Keratinocyte (primary cell): ENCODE measurements at regions not wholly inside any gene's neighbourhood (a gene's known extent, or its start where the extent isn't known, plus 50 kb on each side); places are given as distances from the start of the nearest gene placed in this dataset.
A peak's percentile ranks its signal among the peaks of the same experiment; 100 is the strongest.

Source experiments
- DNase-seq: peaks from one replicate; pipeline ENCODE4 v3.0.0-alpha.2; 2011; ENCODE audit warnings: low read depth, missing footprints, low spot score
- FAIRE-seq: peaks from 2 replicates; lab custom pipeline; 2011; peaks lifted over from hg19 to GRCh38; lab: Jason Lieb, UNC
- H2AFZ ChIP-seq: 2 replicates; pipeline ENCODE4 v1.6.0; 2012; ENCODE audit warnings: low read length, control low read depth, inconsistent platforms; ENCODE audit not compliant: control insufficient read depth
- H3K27ac ChIP-seq: 2 replicates; pipeline ENCODE4 v1.5.1; 2011; ENCODE audit warnings: low read length; ENCODE audit not compliant: control insufficient read depth, insufficient read depth
- H3K27me3 ChIP-seq: 3 replicates; pipeline ENCODE4 v1.6.0; 2011; ENCODE audit warnings: low read length; ENCODE audit not compliant: control insufficient read depth, insufficient read depth; ENCODE audit errors: extremely low read depth
- H3K36me3 ChIP-seq, 2 experiments: 2 replicates in 1 of 2; 3 replicates in 1 of 2; pipeline ENCODE4 v1.5.1; 2011; ENCODE audit warnings: low read length in 2 of 2, mild to moderate bottlenecking in 1 of 2; ENCODE audit not compliant: control insufficient read depth in 2 of 2, insufficient read depth in 2 of 2; ENCODE audit errors: extremely low read depth in 1 of 2
- H3K4me1 ChIP-seq: 3 replicates; pipeline ENCODE4 v1.5.1; 2011; ENCODE audit warnings: low read length; ENCODE audit not compliant: control insufficient read depth, insufficient read depth; ENCODE audit errors: extremely low read depth
- H3K4me2 ChIP-seq: 3 replicates; pipeline ENCODE4 v1.6.0; 2011; ENCODE audit warnings: low read depth, low read length; ENCODE audit not compliant: control insufficient read depth, insufficient read depth; ENCODE audit errors: extremely low read depth
- H3K4me3 ChIP-seq, 3 experiments: fragments of 200-600 bp in 1 of 3; sonication (generic) in 1 of 3; 2 replicates in 2 of 3; 3 replicates in 1 of 3; pipeline ENCODE4 v1.5.1; 2011 to 2016; ENCODE audit warnings: low read length in 3 of 3, mild to moderate bottlenecking in 3 of 3, control low read depth in 2 of 3, inconsistent platforms in 1 of 3, low read depth in 1 of 3, mixed read lengths in 1 of 3, mixed run types in 1 of 3, moderate library complexity in 1 of 3; ENCODE audit not compliant: control insufficient read depth in 2 of 3, insufficient read depth in 2 of 3; ENCODE audit errors: extremely low read depth in 1 of 3
- H3K79me2 ChIP-seq: 2 replicates; pipeline ENCODE4 v1.6.0; 2012; ENCODE audit warnings: low read length; ENCODE audit not compliant: control insufficient read depth, insufficient read depth
- H3K9ac ChIP-seq: 3 replicates; pipeline ENCODE4 v1.6.0; 2011; ENCODE audit warnings: low read length; ENCODE audit not compliant: control insufficient read depth, insufficient read depth; ENCODE audit errors: extremely low read depth
- H3K9me1 ChIP-seq: 3 replicates; pipeline ENCODE4 v1.6.0; 2011; ENCODE audit warnings: low read length; ENCODE audit not compliant: control insufficient read depth, insufficient read depth; ENCODE audit errors: extremely low read depth
- H3K9me3 ChIP-seq: 2 replicates; pipeline ENCODE4 v1.5.1; 2012; ENCODE audit warnings: low read depth, low read length; ENCODE audit not compliant: control insufficient read depth
- H4K20me1 ChIP-seq: 3 replicates; pipeline ENCODE4 v1.6.0; 2011; ENCODE audit warnings: low read length; ENCODE audit not compliant: control insufficient read depth, insufficient read depth; ENCODE audit errors: extremely low read depth
- EZH2 ChIP-seq: IDR thresholded peaks from one replicate; pipeline ENCODE4 v1.6.1; 2012; ENCODE audit warnings: inconsistent platforms, mild to moderate bottlenecking, low read length, moderate library complexity
- dilution Hi-C: fragments of 300-500 bp; cut with MboI; formaldehyde crosslinking; loops from one replicate; pipeline ENCODE4 v1.7.0; 2020; ENCODE audit warnings: low sequenced_read_pairs; ENCODE audit not compliant: extremely low pct_ligation_motif_present
- TF ChIP-seq, protein P1 (sequence below), 3 experiments: IDR thresholded peaks in 1 of 3; conservative IDR thresholded peaks in 1 of 3; optimal IDR thresholded peaks in 1 of 3; 2 replicates in 2 of 3; 3 replicates in 1 of 3; pipeline versions ENCODE3 to v1.5.1; 2011; ENCODE audit warnings: low read length in 3 of 3, mild to moderate bottlenecking in 3 of 3, moderate library complexity in 2 of 3, control low read depth in 1 of 3, inconsistent platforms in 1 of 3; ENCODE audit not compliant: insufficient read depth in 2 of 3; ENCODE audit errors: extremely low read depth in 1 of 3

DNA sequence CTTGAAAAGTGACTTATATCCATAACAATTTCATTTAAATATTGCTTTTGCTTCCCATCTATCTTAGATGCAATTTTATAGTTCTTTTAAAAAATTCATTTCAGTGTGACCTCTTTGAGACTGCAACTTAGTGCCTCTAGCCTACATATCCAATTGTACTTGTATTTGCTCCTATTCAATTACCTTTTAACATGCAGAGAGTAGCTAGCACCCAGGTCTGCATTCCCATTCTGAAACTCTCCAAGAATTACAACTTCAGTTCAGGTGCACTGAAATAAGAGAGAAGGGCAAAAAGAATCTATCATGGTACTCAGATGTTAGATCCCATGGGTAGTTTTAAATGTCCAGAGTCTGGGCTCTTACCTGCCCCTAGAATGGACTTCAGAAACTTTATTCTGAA is 765.4 kb upstream of the SLC35B3 start:
- Histone ChIP-seq H3K9me1 (no peaks in the 10 kb centered on the region), H3K4me3 (no peak overlapping the region), H4K20me1 (no peaks in the 10 kb centered on the region), H3K9me3 (no peaks in the 10 kb centered on the region), H3K79me2 (no peaks in the 10 kb centered on the region), H3K27ac (no peak overlapping the region), H2AFZ (no peak overlapping the region), H3K4me2 (no peak overlapping the region), H3K4me1 (peaks cover 7% of the 10 kb centered on the region), H3K36me3 (no peaks in the 10 kb centered on the region), H3K9ac (no peak overlapping the region), H3K27me3 (no peaks in the 10 kb centered on the region)
- dilution Hi-C loops, result no loop called here
- FAIRE-seq (no peak), DNase-seq (no peak)
- TF ChIP-seq EZH2, result no peak
- TF ChIP-seq, protein P1, sequence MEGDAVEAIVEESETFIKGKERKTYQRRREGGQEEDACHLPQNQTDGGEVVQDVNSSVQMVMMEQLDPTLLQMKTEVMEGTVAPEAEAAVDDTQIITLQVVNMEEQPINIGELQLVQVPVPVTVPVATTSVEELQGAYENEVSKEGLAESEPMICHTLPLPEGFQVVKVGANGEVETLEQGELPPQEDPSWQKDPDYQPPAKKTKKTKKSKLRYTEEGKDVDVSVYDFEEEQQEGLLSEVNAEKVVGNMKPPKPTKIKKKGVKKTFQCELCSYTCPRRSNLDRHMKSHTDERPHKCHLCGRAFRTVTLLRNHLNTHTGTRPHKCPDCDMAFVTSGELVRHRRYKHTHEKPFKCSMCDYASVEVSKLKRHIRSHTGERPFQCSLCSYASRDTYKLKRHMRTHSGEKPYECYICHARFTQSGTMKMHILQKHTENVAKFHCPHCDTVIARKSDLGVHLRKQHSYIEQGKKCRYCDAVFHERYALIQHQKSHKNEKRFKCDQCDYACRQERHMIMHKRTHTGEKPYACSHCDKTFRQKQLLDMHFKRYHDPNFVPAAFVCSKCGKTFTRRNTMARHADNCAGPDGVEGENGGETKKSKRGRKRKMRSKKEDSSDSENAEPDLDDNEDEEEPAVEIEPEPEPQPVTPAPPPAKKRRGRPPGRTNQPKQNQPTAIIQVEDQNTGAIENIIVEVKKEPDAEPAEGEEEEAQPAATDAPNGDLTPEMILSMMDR (optimal IDR thresholded peaks at IDR 0.05 in 1 of 3, IDR thresholded peaks at IDR 0.05 in 1 of 3, conservative IDR thresholded peaks at IDR 0.05 in 1 of 3; ENCODE audit: extremely low read depth in 1 of 3, insufficient read depth in 2 of 3, low read length in 3 of 3), result no peak

DNA sequence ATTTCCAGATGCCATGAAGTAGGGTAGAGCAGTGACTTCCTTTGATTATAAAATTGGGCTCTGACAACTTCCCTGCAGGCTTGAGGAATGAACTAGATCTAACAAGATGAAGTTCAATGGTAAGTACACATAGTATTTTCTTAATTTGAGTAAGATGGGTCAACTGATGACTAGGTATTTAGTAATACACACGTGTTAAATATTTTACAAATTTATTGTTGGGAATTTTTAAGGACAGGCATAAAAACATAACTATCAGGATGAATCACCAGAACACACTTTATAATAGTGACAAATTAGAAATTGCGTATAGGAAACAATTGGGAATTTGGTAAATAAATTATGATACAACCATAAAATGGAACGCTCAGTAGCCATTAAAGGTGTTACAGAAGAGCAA is 762.4 kb upstream of the SLC35B3 start:
- Histone ChIP-seq H3K4me1 (peaks cover 7% of the 10 kb centered on the region), H3K27me3 (no peaks in the 10 kb centered on the region), H3K9me3 (no peaks in the 10 kb centered on the region), H3K36me3 (no peaks in the 10 kb centered on the region), H3K9me1 (no peaks in the 10 kb centered on the region), H3K9ac (no peak overlapping the region), H2AFZ (no peak overlapping the region), H3K27ac (no peak overlapping the region), H3K79me2 (no peaks in the 10 kb centered on the region), H3K4me3 (no peak overlapping the region), H3K4me2 (no peak overlapping the region), H4K20me1 (no peaks in the 10 kb centered on the region)
- FAIRE-seq, result no peak
- no peak for TF ChIP-seq EZH2
- TF ChIP-seq, protein P1 (optimal IDR thresholded peaks at IDR 0.05 in 1 of 3, IDR thresholded peaks at IDR 0.05 in 1 of 3, conservative IDR thresholded peaks at IDR 0.05 in 1 of 3; ENCODE audit: extremely low read depth in 1 of 3, insufficient read depth in 2 of 3, low read length in 3 of 3), result no peak
- DNase-seq, result peak; percentile 23
- dilution Hi-C loops, result no loop called here
